ENCODE measurements at regions not wholly inside any gene's neighbourhood (a gene's known extent, or its start where the extent isn't known, plus 50 kb on each side); places are given as distances from the start of the nearest gene placed in this dataset.

DNA sequence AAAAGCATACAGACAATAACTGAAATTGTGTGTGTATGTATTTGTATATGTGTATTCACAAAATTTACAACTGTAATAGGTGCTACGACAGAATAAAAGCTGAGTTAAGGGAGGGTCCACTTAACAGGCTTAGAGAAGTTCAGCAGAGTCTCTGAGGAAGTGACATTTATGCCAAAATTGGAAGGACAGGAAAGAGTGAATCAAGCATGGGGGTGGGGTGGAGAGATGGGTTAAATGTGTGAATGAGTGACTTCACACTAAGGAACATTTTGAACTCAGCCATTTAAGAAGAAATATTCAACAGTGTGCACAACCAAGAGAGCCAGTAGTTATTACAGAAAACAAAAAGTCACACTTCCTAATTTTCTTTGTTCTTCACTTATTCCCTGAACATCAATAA lies 53.8 kb upstream of the RGS1 start:
- TF ChIP-seq, protein P1, sequence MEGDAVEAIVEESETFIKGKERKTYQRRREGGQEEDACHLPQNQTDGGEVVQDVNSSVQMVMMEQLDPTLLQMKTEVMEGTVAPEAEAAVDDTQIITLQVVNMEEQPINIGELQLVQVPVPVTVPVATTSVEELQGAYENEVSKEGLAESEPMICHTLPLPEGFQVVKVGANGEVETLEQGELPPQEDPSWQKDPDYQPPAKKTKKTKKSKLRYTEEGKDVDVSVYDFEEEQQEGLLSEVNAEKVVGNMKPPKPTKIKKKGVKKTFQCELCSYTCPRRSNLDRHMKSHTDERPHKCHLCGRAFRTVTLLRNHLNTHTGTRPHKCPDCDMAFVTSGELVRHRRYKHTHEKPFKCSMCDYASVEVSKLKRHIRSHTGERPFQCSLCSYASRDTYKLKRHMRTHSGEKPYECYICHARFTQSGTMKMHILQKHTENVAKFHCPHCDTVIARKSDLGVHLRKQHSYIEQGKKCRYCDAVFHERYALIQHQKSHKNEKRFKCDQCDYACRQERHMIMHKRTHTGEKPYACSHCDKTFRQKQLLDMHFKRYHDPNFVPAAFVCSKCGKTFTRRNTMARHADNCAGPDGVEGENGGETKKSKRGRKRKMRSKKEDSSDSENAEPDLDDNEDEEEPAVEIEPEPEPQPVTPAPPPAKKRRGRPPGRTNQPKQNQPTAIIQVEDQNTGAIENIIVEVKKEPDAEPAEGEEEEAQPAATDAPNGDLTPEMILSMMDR (IDR thresholded peaks at IDR 0.05; ENCODE audit: insufficient read depth, low read length, poor library complexity, severe bottlenecking), result no peak
- TF ChIP-seq EZH2phosphoT487 (conservative IDR thresholded peaks at IDR 0.05; ENCODE audit: low read length), result no peak
